GM18517 (cell line): ENCODE measurements at regions not wholly inside any gene's neighbourhood (a gene's known extent, or its start where the extent isn't known, plus 50 kb on each side); places are given as distances from the start of the nearest gene placed in this dataset.

Source experiments
- ATAC-seq: cut with Tn5 transposase; IDR thresholded peaks from one replicate; pipeline ENCODE4 v1.9.1; 2021; ENCODE audit warnings: mild to moderate bottlenecking, moderate library complexity; ENCODE audit not compliant: unreplicated experiment

DNA sequence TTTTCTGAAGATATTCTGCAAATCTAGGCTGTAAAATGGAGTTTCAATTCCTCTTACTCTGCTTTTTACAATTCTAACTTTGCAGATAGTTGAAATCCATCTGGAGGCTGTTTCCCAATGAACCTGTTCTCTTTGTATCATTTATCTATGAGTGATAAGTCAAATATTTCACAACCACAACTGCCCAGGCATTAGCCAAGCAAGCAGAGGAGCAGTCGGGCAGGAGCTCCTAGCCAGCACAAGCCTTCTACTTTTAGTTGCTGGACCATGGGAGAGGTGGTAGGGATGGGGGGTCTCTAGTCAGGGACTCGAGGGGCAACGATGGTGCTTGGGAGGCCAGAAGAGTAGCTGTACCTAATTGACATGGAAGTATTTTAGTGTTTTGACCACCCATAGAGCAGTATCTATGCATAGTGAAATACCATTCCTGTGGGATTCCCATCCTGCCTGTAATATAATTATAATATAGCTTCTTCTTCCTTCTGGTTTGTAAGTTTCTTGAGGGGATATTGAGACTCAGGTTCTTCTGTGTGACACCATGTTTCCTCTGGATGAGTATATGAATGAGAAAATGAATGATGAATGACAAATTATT, 353.5 kb upstream of the IL12A start:
- ATAC-seq, result no peak

GRCh38 chr3:159637883-159638542, 350.6 kb upstream of the IL12A start:
- no peak for ATAC-seq

GRCh38 chr3:159640225-159640624, 348.4 kb upstream of the IL12A start:
- no peak for ATAC-seq

GRCh38 chr3:159643406-159643805, 345.2 kb upstream of the IL12A start:
- ATAC-seq, result no peak

- ATAC-seq, result no peak
Measured at GRCh38 chr3:159645874-159646273, 342.8 kb upstream of the IL12A start.

- ATAC-seq, result no peak
Measured at GRCh38 chr3:159649951-159650350, 338.7 kb upstream of the IL12A start.

DNA sequence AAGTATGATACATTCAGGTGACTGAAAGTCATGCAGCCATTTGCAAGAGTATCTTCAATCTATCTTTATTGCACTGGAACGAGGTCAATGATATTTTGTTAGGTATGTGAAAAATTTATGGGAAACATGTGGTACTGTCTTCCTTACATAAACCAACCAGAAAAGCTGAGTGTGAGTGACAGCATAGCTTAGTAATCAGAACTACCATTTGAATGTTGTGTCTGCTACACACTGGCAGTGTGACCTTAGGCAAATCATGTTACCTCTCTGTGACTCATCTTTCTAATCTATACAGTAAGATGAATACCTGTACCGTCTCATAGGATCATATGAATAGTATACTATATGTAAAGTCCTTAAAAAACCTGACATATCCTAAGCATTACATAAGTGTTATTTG, 337.9 kb upstream of the IL12A start:
- ATAC-seq, result no peak

GRCh38 chr3:159652452-159652851, 336.2 kb upstream of the IL12A start:
- ATAC-seq, result no peak

DNA sequence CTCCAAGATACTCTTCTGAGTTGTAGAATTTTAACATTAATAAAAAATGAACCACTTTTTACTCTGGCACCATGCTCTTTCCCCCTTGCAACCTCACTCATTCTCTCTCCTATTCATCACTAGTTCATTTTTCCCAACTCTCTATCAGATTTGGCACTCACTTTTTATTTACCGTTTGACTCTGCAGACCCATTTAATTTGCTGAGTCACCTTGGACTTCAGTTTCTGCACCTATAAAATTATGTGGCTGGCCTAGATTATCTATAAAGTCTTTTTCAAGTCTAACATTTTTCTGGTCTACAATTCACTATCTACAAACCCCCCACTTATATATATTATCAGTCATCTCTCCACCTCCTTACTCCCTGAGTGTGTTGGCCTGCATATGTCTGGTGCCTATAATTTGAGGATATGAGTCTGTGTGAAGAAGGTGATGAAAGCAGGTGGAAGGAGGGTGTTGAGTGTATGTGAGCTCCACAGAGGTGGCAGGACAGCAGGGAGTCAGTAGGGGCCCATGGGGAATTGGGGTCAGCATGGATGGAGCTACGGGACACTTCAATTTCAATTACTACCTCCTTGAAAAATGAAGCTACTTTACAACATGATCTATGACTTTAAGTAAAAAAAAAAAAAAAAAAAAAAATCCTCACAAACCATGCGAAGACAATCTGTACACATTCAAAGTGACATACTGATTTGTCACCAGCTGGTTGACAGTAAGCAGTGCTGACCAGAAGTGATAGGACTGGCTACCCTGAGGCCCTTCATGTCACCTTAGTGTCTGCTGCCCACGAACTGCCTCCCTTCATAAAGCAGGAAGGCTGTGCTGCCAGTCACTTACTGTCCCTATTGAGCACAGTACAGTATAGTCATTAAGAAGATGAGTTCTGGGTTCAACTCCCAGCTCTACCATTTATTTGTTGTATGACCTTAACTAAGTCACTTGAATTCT, 334.2 kb upstream of the IL12A start:
- no peak for ATAC-seq

GRCh38 chr3:159655202-159655601, 333.4 kb upstream of the IL12A start:
- no peak for ATAC-seq

DNA sequence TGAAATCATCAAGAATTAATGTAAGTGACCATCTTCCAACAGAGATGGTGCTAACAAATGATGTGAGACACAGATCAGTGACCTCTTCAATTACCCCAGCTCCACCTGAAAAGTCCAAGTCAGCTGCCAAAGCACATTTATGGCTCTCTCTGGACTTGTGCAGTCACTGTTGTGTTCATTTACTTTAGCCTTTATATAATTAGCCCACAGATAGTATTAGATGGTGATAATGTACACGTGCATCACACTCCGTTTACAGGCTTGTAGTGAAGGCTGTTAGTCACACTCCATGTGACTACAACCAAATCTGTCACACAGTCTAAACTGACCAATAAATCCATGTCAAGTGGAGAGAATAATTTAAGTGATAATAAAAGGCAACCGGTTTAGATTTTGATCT, 331.5 kb upstream of the IL12A start:
- ATAC-seq, result no peak

GRCh38 chr3:159657629-159658028, 331.0 kb upstream of the IL12A start:
- no peak for ATAC-seq

GRCh38 chr3:159660326-159660725, 328.3 kb upstream of the IL12A start:
- ATAC-seq, result no peak

- ATAC-seq, result no peak
Measured at GRCh38 chr3:159660901-159661300, 327.7 kb upstream of the IL12A start.

DNA sequence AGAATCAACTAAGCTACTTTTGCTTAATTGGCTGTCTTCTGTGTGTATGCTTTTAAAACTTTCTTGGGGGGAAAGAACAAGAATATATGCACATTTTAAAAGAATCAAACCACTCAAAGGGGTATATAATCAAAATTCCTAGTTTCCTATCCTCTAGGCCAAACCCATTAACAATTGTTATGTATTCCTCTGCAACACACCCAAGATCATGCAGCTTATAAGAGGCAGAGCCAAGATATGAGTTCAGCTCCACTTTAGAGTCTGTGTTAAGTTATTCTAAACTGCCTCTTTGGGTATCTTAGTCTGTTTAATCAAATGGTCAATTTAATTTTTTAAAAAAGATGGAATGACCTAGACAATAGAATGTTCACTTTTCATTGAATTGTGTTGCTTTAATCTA, 326.1 kb upstream of the IL12A start:
- ATAC-seq, result no peak

DNA sequence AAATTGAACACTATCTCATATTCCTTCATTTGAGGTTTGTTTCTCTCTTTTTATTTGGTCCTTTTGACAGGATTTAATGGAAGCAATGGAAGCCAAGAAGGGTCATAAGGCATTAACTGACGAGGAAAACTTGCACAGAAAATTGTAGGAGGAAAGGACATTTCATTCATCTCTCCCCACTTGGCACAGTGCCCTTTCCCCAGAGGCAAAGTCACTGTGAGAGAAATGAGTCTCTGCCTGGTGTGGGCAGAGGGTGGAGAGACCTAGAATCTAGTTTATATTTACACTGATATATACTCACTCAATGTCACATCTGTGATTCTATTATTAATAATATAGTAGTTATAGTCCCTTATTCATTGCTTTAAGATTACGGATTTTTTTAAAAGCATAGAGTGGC, 324.6 kb upstream of the IL12A start:
- no peak for ATAC-seq

- no peak for ATAC-seq
Measured at GRCh38 chr3:159664653-159665052, 324.0 kb upstream of the IL12A start.

GRCh38 chr3:159667261-159667660, 321.4 kb upstream of the IL12A start:
- ATAC-seq, result no peak

- no peak for ATAC-seq
Measured at GRCh38 chr3:159668461-159668860, 320.2 kb upstream of the IL12A start.

DNA sequence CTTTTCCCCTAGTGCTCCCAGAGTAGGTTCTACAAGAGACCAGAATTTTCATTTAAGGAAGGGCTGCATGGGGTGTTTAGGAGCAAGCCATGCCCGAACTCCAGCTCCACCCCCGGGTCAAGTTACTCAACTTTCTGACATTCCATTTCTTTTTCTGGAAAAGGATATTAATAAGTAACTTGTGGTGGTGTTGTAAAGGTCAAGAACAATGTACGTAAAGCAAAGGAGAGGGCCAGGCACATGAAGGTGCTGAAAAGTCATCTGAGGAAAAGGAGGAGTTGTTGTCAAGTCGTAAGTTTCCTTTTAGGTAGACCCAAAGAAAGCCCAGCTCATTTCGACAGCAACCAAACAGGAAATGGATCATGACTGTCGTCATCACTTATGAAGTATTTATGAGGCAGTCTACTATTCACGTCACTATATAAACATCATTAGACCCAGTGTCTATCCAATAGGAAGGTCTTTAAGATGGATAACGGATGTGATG, 319.6 kb upstream of the IL12A start:
- no peak for ATAC-seq

GRCh38 chr3:159669766-159670165, 318.9 kb upstream of the IL12A start:
- no peak for ATAC-seq
